MCF 10A (cell line): ENCODE measurements at regions not wholly inside any gene's neighbourhood (a gene's known extent, or its start where the extent isn't known, plus 50 kb on each side); places are given as distances from the start of the nearest gene placed in this dataset.

ENCODE experiments used
- BruUV-seq: library from RNA; stranded (reverse); fragments of 400-500 nt; replicated peaks from 2 replicates; lab custom pipeline; 2021; lab: Mats Ljungman, UMichigan
- CTCF ChIA-PET: fragments of 300-600 bp; sonication (Branson Sonifier 250); formaldehyde crosslinking; extraction: SDS; loops from one replicate; lab custom pipeline; 2021; ENCODE audit warnings: antibody characterized with exemption, inconsistent platforms; lab: Yijun Ruan, JAX
- POLR2A ChIA-PET: fragments of 300-600, 350-650 bp; sonication (Branson Sonifier 250); formaldehyde crosslinking; extraction: SDS; loops from one replicate; lab custom pipeline; 2020; ENCODE audit warnings: antibody characterized with exemption, inconsistent platforms; lab: Yijun Ruan, JAX
- DNase-seq: peaks from one replicate; pipeline ENCODE4 v3.0.0-alpha.2; 2018; ENCODE audit not compliant: unreplicated experiment
- H3K27ac Mint-ChIP-seq: one replicate; pipeline ENCODE4 v1.8.0; 2022; ENCODE audit warnings: mild to moderate bottlenecking, low read depth, mixed read lengths; ENCODE audit not compliant: unreplicated experiment
- H3K27me3 Mint-ChIP-seq: one replicate; pipeline ENCODE4 v1.8.0; 2022; ENCODE audit warnings: mixed read lengths; ENCODE audit not compliant: insufficient read depth, unreplicated experiment
- H3K36me3 Mint-ChIP-seq: one replicate; pipeline ENCODE4 v1.8.0; 2022; ENCODE audit warnings: mild to moderate bottlenecking, moderate library complexity, mixed read lengths; ENCODE audit not compliant: insufficient read depth, unreplicated experiment
- H3K4me1 Mint-ChIP-seq: one replicate; pipeline ENCODE4 v1.8.0; 2022; ENCODE audit warnings: mixed read lengths; ENCODE audit not compliant: insufficient read depth, unreplicated experiment
- H3K4me3 Mint-ChIP-seq: one replicate; pipeline ENCODE4 v1.8.0; 2022; ENCODE audit warnings: mild to moderate bottlenecking, moderate library complexity, mixed read lengths; ENCODE audit not compliant: unreplicated experiment
- H3K9me3 Mint-ChIP-seq: one replicate; pipeline ENCODE4 v1.8.0; 2022; ENCODE audit warnings: mixed read lengths; ENCODE audit not compliant: unreplicated experiment
- CTCF ChIP-seq: fragments of 200-600 bp; IDR thresholded peaks from one replicate; pipeline ENCODE4 v1.8.0; 2022; ENCODE audit warnings: antibody characterized with exemption, mild to moderate bottlenecking; ENCODE audit not compliant: unreplicated experiment
- intact Hi-C: fragments of 100-400 bp; cut with micrococcal nuclease; formaldehyde crosslinking; loops from 2 replicates; pipeline ENCODE4 v1.14.1; 2022

GRCh38 chr2:38496927-38497669 lies 105.6 kb downstream of the HNRNPLL start:
- BruUV-seq = no TSS peak
- Mint-ChIP-seq H3K27me3 (no peaks in the 10 kb centered on the region), H3K27ac (no peak overlapping the region), H3K36me3 (no peaks in the 10 kb centered on the region), H3K9me3 (peaks cover 7% of the 10 kb centered on the region), H3K4me3 (no peak overlapping the region), H3K4me1 (no peaks in the 10 kb centered on the region)
- ChIA-PET POLR2A (interaction anchor here (0.6 to 1.2 kb wide), 5 partner anchors 12 to 659 kb away, joined by 3 to 4 read pairs (median 3); partner anchors contain the start of gene ATL2), CTCF (interaction anchor here (0.6 to 1.6 kb wide), 5 partner anchors 11 to 182 kb away, joined by 3 to 6 read pairs (median 3); no protein-coding TSS in a partner anchor)
- TF ChIP-seq CTCF = no peak
- intact Hi-C loops = no loop called here
- DNase-seq = no peak

- intact Hi-C loops = no loop called here
- H3K27ac Mint-ChIP-seq = no peak overlapping the region
- H3K9me3 Mint-ChIP-seq = no peaks in the 10 kb centered on the region
- ChIA-PET POLR2A (no interaction called here), CTCF (interaction anchor here (1.6 kb wide), 1 partner anchor 12 kb away, joined by 6 read pairs; no protein-coding TSS in a partner anchor)
- no peaks in the 10 kb centered on the region for H3K27me3 Mint-ChIP-seq
- no peak for TF ChIP-seq CTCF
- H3K4me1 Mint-ChIP-seq = no peaks in the 10 kb centered on the region
- no peaks in the 10 kb centered on the region for H3K36me3 Mint-ChIP-seq
- DNase-seq = no peak
- no TSS peak for BruUV-seq
- H3K4me3 Mint-ChIP-seq = no peak overlapping the region
Measured at GRCh38 chr2:38495880-38496279, 106.8 kb downstream of the HNRNPLL start.

GRCh38 chr2:38494394-38494793 lies 108.3 kb downstream of the HNRNPLL start:
- CTCF ChIA-PET = interaction anchor here (0.6 to 1.7 kb wide), 3 partner anchors 14 to 179 kb away, joined by 4 to 7 read pairs (median 6); no protein-coding TSS in a partner anchor
- no peaks in the 10 kb centered on the region for H3K9me3 Mint-ChIP-seq

More at GRCh38 chr2:38494394-38494793, 108.3 kb downstream of the HNRNPLL start:
- no peak overlapping the region for H3K4me3 Mint-ChIP-seq
- no peaks in the 10 kb centered on the region for H3K27me3 Mint-ChIP-seq
- no peaks in the 10 kb centered on the region for H3K36me3 Mint-ChIP-seq
- intact Hi-C loops = no loop called here
- H3K27ac Mint-ChIP-seq = no peak overlapping the region
- no peaks in the 10 kb centered on the region for H3K4me1 Mint-ChIP-seq
- DNase-seq = no peak
- no peak for TF ChIP-seq CTCF
- POLR2A ChIA-PET = no interaction called here
- no TSS peak for BruUV-seq
